Kidney epithelial cell (primary cell): ENCODE measurements at regions not wholly inside any gene's neighbourhood (a gene's known extent, or its start where the extent isn't known, plus 50 kb on each side); places are given as distances from the start of the nearest gene placed in this dataset.

Experiments
- DNase-seq: peaks from one replicate; pipeline ENCODE4 v3.0.0-alpha.2; 2010; ENCODE audit warnings: low read depth
- H3K27me3 ChIP-seq: 2 replicates; pipeline ENCODE4 v1.6.0; 2011; ENCODE audit warnings: low read length; ENCODE audit not compliant: control insufficient read depth, insufficient read depth
- H3K36me3 ChIP-seq: 2 replicates; pipeline ENCODE4 v1.5.1; 2011; ENCODE audit warnings: low read length; ENCODE audit not compliant: control insufficient read depth, insufficient read depth
- H3K4me3 ChIP-seq: 2 replicates; pipeline ENCODE4 v1.5.1; 2011; ENCODE audit warnings: low read depth, mild to moderate bottlenecking, control low read depth, low read length
- CTCF ChIP-seq: IDR thresholded peaks from 2 replicates; pipeline ENCODE4 v1.5.1; 2011; ENCODE audit warnings: mild to moderate bottlenecking, moderate library complexity, low read length, control low read depth, inconsistent platforms; ENCODE audit not compliant: insufficient read depth, poor library complexity, severe bottlenecking

DNA sequence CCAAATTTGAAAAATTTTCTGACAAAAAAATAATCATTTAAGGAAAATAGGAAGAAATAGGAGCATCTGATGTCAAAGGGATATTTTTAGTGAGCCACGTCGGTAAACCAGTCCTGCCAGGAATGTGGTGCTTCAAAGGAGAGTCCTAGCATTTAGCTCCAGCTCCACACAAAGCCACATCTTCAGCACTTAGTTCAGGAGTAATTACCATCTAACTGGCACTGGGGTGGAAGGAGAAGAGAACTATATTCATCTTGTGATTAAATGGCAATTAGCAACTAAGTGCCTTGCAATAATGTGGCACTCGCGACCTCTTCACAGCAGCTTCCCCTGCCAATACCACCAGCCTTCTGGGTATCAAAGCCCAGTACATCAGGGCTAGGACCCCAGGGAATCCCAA is 409.1 kb downstream of the SETD4 start:
- DNase-seq, result no peak
- TF ChIP-seq CTCF, result no peak
- no peaks in the 10 kb centered on the region for H3K27me3 ChIP-seq
- no peak overlapping the region for H3K4me3 ChIP-seq
- H3K36me3 ChIP-seq, result no peaks in the 10 kb centered on the region

DNA sequence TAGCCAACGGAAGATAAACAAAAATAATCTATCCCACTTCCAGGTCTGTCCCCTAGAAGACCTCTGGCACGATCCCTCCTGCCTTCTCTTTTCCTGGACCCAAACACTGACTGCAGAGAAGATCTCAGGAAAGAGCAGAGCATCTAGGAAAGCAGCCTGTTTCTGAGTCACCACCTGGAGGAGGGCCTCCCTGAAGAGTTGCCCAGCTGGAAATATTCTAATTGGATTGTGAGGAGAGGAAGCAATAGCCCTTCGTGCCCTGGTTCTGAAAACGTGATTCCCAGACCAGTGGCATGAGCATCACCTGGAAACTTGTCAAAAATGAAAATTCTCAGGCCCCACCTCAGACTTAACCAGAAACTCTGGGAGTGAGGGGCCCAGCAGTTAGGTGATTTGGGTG is 411.1 kb downstream of the SETD4 start:
- Histone ChIP-seq H3K4me3 (no peak overlapping the region), H3K27me3 (no peaks in the 10 kb centered on the region), H3K36me3 (no peaks in the 10 kb centered on the region)
- TF ChIP-seq CTCF, result no peak
- no peak for DNase-seq

- H3K4me3 ChIP-seq, result no peak overlapping the region
Measured at GRCh38 chr21:35648512-35648911, 411.8 kb downstream of the SETD4 start.

DNA sequence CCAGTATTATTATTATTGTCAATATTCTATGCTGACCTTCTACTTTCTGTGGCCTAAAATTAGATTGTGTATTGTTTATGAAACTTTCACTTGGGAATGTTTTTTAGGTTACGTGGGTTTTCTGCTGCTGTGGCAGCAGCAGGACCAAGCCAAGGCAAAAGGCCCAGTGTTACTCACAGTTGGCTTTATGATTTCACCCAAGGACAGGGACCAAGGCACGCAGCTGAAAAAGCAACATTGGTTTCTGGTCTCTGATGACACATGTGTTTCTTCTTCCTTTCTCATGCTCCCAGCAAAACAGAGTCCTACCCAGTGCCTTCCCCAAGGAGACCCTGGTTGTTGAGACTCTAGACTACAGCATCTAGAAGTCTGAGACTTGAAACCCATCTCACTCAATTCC is 413.7 kb downstream of the SETD4 start:
- no peak for DNase-seq
- Histone ChIP-seq H3K36me3 (no peaks in the 10 kb centered on the region), H3K27me3 (no peaks in the 10 kb centered on the region), H3K4me3 (no peak overlapping the region)
- TF ChIP-seq CTCF, result no peak

More at GRCh38 chr21:35648512-35648911, 411.8 kb downstream of the SETD4 start:
- TF ChIP-seq CTCF, result no peak
- Histone ChIP-seq H3K36me3 (no peaks in the 10 kb centered on the region), H3K27me3 (no peaks in the 10 kb centered on the region)
- DNase-seq, result no peak

GRCh38 chr21:35645991-35646390 is 414.3 kb downstream of the SETD4 start:
- DNase-seq, result no peak
- H3K27me3 ChIP-seq, result no peaks in the 10 kb centered on the region

GRCh38 chr21:35644523-35644922 is 415.8 kb downstream of the SETD4 start:
- no peaks in the 10 kb centered on the region for H3K36me3 ChIP-seq
- no peak overlapping the region for H3K4me3 ChIP-seq
- no peak for TF ChIP-seq CTCF

More at GRCh38 chr21:35645991-35646390, 414.3 kb downstream of the SETD4 start:
- TF ChIP-seq CTCF, result no peak
- no peaks in the 10 kb centered on the region for H3K36me3 ChIP-seq
- no peak overlapping the region for H3K4me3 ChIP-seq

More at GRCh38 chr21:35644523-35644922, 415.8 kb downstream of the SETD4 start:
- DNase-seq, result no peak
- H3K27me3 ChIP-seq, result no peaks in the 10 kb centered on the region
